Stimulated activated CD8-positive, alpha-beta memory T cell treated with anti-CD3 and anti-CD28 coated beads, Interleukin-4, amount 100 ng/mL, for 48 hours (primary cell): ENCODE measurements at regions not wholly inside any gene's neighbourhood (a gene's known extent, or its start where the extent isn't known, plus 50 kb on each side); places are given as distances from the start of the nearest gene placed in this dataset.
"Not testable (repeated sequence)": the region's sequence is repeated elsewhere in the genome, so short reads cannot be mapped to it uniquely, and the experiment has no call there.

Experiments
- DNase-seq: peaks from one replicate; pipeline ENCODE4 v3.0.0-alpha.2; 2020

- DNase-seq: not testable (repeated sequence)
Measured at GRCh38 chr7:75201606-75202079, 109.3 kb downstream of the GTF2IRD2B start.

GRCh38 chr7:75205367-75206085 is 113.1 kb downstream of the GTF2IRD2B start:
- DNase-seq: not testable (repeated sequence)

- not testable (repeated sequence) for DNase-seq
Measured at GRCh38 chr7:75215460-75215859, 123.1 kb downstream of the GTF2IRD2B start.

- DNase-seq: not testable (repeated sequence)
Measured at GRCh38 chr7:75216963-75217362, 124.6 kb downstream of the GTF2IRD2B start.

- not testable (repeated sequence) for DNase-seq
Measured at GRCh38 chr7:75226102-75226501, 133.7 kb downstream of the GTF2IRD2B start.

- not testable (repeated sequence) for DNase-seq
Measured at GRCh38 chr7:75229558-75229957, 137.2 kb downstream of the GTF2IRD2B start.

GRCh38 chr7:75230558-75230957 is 138.2 kb downstream of the GTF2IRD2B start:
- DNase-seq: not testable (repeated sequence)

GRCh38 chr7:75235092-75235826 is 142.9 kb downstream of the GTF2IRD2B start:
- DNase-seq: not testable (repeated sequence)

- DNase-seq: not testable (repeated sequence)
Measured at GRCh38 chr7:75235827-75236167, 143.4 kb downstream of the GTF2IRD2B start.

GRCh38 chr7:75237255-75238187 is 145.1 kb downstream of the GTF2IRD2B start:
- peak; percentile 53 for DNase-seq

- not testable (repeated sequence) for DNase-seq
Measured at GRCh38 chr7:75238309-75238708, 145.9 kb downstream of the GTF2IRD2B start.

- DNase-seq: not testable (repeated sequence)
Measured at GRCh38 chr7:75243638-75244037, 151.2 kb downstream of the GTF2IRD2B start.

GRCh38 chr7:75248216-75248615 is 147.2 kb upstream of the TRIM73 start:
- not testable (repeated sequence) for DNase-seq

- DNase-seq: not testable (repeated sequence)
Measured at GRCh38 chr7:75254238-75254637, 141.2 kb upstream of the TRIM73 start.

GRCh38 chr7:75257442-75257841 is 138.0 kb upstream of the TRIM73 start:
- DNase-seq: not testable (repeated sequence)

- DNase-seq: not testable (repeated sequence)
Measured at GRCh38 chr7:75259454-75260003, 135.9 kb upstream of the TRIM73 start.

- DNase-seq: not testable (repeated sequence)
Measured at GRCh38 chr7:75261660-75262059, 133.8 kb upstream of the TRIM73 start.

GRCh38 chr7:75268158-75268557 is 127.3 kb upstream of the TRIM73 start:
- DNase-seq: not testable (repeated sequence)

GRCh38 chr7:75269159-75269558 is 126.3 kb upstream of the TRIM73 start:
- not testable (repeated sequence) for DNase-seq

- not testable (repeated sequence) for DNase-seq
Measured at GRCh38 chr7:75274114-75274513, 121.3 kb upstream of the TRIM73 start.
